ENCODE measurements at regions not wholly inside any gene's neighbourhood (a gene's known extent, or its start where the extent isn't known, plus 50 kb on each side); places are given as distances from the start of the nearest gene placed in this dataset.
"Not testable (repeated sequence)": the region's sequence is repeated elsewhere in the genome, so short reads cannot be mapped to it uniquely, and the experiment has no call there.

DNA sequence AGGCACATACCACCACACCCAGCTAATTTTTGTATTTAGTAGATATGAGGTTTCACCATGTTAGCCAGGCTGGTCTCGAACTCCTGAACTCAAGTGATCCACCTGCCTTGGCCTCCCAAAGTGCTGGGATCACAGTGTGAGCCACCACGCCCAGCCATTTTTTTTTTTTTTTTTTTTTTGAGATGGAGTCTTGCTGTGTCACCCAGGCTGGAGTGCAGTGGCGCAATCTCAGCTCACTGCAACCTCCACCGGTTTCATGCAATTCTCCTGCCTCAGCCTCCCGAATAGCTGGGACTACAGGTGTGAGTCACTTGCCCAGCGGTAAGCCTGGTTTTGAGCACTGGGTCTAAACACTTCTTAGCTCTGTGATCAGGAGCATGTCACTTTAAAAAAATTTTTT, 84.3 kb upstream of the ATF7IP2 start:
- DNase-seq (ENCODE audit: low read depth); H3K9me3 ChIP-seq (ENCODE audit: control insufficient read depth, low read length); H3K4me3 ChIP-seq (ENCODE audit: low read length); H3K9ac ChIP-seq (ENCODE audit: low read length); H3K4me1 ChIP-seq (ENCODE audit: control insufficient read depth, insufficient read depth, low read length); H3K36me3 ChIP-seq (ENCODE audit: control insufficient read depth, insufficient read depth, low read length, severe bottlenecking); H3K27me3 ChIP-seq (replicated peaks; ENCODE audit: control insufficient read depth, insufficient read depth, low read length): not testable (repeated sequence)

DNA sequence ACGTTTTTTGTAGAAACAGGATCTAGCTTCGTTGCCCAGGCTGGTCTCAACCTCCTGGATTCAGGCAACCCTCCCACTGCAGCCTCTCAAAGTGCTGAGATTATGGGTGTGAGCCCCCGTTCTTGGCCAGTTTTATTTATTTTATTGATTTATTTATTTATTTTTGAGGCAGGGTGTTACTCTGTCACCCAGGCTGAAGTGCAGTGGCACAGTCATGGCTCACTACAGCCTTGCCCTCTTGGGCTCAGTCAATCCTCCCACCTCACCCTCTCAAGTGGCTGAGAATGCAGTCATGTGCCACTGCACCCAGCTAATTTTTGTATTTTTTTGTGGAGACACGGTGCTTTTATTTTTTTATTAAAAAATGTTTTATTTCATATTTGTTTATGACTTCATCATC, 79.9 kb upstream of the ATF7IP2 start:
- H3K4me3 ChIP-seq (ENCODE audit: low read length): no peak overlapping the region
- no peaks in the 10 kb centered on the region for H3K9me3 ChIP-seq (ENCODE audit: control insufficient read depth, low read length)
- no peak overlapping the region for H3K9ac ChIP-seq (ENCODE audit: low read length)
- H3K36me3 ChIP-seq (ENCODE audit: control insufficient read depth, insufficient read depth, low read length, severe bottlenecking): no peaks in the 10 kb centered on the region
- H3K27me3 ChIP-seq (replicated peaks; ENCODE audit: control insufficient read depth, insufficient read depth, low read length): no peaks in the 10 kb centered on the region
- H3K4me1 ChIP-seq (ENCODE audit: control insufficient read depth, insufficient read depth, low read length): no peaks in the 10 kb centered on the region
- DNase-seq (ENCODE audit: low read depth): no peak

DNA sequence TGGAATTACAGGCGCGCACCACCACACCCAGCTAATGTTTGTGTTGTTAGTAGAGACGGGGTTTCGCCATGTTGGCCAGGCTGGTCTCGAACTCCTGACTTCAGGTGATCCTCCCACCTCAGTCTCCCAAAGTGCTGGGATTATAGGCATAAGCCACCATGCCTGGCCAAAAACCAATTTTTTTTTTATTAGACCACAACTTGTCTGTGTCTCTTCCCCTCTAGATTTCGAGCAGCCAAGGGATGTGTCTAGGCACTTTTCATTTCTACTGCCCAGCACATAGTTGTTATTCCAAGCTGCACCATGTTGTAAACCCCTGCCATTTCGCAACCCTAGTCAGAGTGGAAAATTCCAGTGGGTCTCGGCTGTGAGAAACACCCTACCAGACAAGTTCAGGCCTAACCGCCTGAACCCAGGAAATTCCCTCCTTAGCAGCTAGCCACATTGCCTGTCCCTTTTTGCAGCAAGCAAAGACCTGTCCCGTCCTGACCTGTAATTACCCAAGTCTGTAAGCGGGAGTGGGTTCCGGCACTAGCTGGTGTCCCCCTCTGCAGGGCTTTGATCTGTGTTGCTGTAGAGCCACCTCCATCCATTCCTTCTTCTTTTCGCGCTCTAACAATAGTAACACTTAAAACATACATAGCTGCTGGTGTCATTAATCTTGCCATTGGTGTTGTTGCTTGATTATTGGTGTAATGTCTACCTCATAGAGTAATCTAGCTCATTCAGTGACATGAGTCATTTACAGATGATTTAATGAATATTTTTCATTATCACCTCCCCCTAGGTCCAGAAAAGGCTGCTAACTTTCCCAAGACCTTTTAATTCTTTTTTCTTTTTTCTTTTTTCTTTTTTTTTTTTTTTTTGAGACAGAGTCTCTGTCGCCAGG, 77.3 kb upstream of the ATF7IP2 start:
- no peak for DNase-seq (ENCODE audit: low read depth)
- H3K9ac ChIP-seq (ENCODE audit: low read length): no peak overlapping the region
- H3K4me3 ChIP-seq (ENCODE audit: low read length): no peak overlapping the region
- H3K9me3 ChIP-seq (ENCODE audit: control insufficient read depth, low read length): no peaks in the 10 kb centered on the region
- no peaks in the 10 kb centered on the region for H3K27me3 ChIP-seq (replicated peaks; ENCODE audit: control insufficient read depth, insufficient read depth, low read length)
- no peaks in the 10 kb centered on the region for H3K4me1 ChIP-seq (ENCODE audit: control insufficient read depth, insufficient read depth, low read length)
- H3K36me3 ChIP-seq (ENCODE audit: control insufficient read depth, insufficient read depth, low read length, severe bottlenecking): no peaks in the 10 kb centered on the region

DNA sequence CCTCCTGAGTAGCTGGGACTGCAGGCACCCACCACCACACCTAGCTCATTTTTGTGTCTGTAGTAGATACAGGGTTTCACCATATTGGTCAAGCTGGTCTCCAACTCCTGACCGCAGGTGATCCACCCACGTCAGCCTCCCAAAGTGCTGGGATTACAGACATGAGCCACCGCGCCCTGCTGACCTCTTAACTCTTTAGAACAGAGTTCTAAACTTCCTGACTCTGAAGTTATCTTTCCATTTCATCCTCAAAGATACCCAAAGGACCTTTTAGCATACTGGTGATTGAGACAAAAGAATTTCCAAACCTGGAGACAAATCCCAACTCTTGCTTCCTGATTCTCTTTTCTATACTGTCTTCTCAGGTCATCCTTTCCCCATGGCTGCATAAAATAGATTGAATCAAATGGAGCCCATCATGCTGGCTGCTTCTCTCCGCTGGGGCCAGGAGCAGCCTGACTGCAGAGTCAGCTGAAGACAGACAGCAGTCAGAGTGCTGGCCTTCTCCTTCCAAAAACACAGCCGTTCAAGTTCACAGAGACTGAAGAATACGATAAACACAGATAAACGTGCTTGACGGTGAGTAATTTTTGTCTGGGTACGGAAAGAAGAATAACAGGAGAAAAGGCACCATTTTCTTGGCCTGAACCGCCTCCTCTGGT, 76.5 kb upstream of the ATF7IP2 start:
- Histone ChIP-seq H3K27me3 (replicated peaks; ENCODE audit: control insufficient read depth, insufficient read depth, low read length) (no peaks in the 10 kb centered on the region), H3K4me3 (ENCODE audit: low read length) (no peak overlapping the region), H3K4me1 (ENCODE audit: control insufficient read depth, insufficient read depth, low read length) (no peaks in the 10 kb centered on the region), H3K9me3 (ENCODE audit: control insufficient read depth, low read length) (no peaks in the 10 kb centered on the region), H3K9ac (ENCODE audit: low read length) (no peak overlapping the region), H3K36me3 (ENCODE audit: control insufficient read depth, insufficient read depth, low read length, severe bottlenecking) (no peaks in the 10 kb centered on the region)
- no peak for DNase-seq (ENCODE audit: low read depth)

DNA sequence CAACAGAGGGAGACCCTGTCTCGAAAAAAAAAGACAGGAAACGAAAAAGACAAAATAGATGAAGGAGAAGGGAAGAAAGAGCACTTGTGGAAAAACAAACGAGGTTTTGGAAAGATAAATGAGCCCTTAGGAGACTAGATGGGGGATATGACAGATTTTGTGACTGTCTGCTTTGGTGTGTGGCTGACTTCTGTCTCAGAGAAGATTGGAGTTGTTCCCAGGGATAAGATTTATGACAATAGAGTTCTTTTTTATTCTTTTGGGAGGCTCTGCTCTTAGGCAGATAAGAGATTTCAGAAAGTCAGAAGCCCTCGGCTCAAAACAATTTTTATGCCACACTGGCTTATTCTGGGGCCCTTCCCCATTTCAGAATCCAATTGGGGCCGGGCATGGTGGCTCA, 73.9 kb upstream of the ATF7IP2 start:
- H3K9me3 ChIP-seq (ENCODE audit: control insufficient read depth, low read length): no peaks in the 10 kb centered on the region
- H3K4me3 ChIP-seq (ENCODE audit: low read length): no peak overlapping the region
- H3K4me1 ChIP-seq (ENCODE audit: control insufficient read depth, insufficient read depth, low read length): no peaks in the 10 kb centered on the region
- H3K27me3 ChIP-seq (replicated peaks; ENCODE audit: control insufficient read depth, insufficient read depth, low read length): no peaks in the 10 kb centered on the region
- no peak overlapping the region for H3K9ac ChIP-seq (ENCODE audit: low read length)
- no peaks in the 10 kb centered on the region for H3K36me3 ChIP-seq (ENCODE audit: control insufficient read depth, insufficient read depth, low read length, severe bottlenecking)
- DNase-seq (ENCODE audit: low read depth): no peak

DNA sequence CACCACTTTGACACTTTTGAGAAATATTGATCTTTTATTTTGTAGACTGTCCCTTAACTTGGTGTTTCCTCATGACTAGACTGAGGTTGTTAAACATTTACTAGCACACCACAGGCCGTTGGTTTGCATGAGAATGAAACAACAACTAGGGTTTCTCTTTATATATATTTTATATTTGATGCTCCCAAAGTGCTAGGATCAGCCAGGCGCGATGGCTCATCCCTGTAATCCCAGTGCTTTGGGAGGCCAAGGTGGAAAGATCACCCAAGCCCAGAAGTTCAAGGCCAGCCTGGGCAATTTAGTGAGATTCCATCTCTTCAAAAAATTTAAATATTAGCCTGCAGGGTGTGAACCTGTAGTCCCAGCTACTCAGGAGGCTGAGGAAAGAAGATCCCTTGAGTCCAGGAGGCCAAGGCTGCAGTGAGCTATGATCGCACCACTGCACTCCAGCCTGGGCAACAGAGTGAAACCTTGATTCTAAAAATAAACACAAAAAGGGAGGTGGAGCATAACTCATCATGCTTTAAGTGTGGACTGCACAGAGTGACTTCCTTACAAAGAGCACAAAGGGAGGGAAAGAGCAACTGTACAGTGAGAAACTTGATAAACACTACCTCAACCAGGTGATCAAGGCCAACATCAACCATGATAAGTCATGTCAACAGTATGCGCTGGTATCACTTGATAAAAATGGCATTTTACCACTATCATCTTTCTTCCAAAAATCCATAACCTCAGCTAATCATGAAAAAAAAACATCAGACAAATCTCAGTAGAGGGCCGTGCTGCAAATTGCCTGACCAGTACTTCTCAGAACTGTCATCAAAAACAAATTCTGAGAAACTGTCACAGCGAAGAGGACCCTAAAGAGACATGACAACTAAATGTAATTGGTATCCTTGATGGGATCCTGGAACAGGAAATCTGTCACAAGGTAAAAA, 72.8 kb upstream of the ATF7IP2 start:
- Histone ChIP-seq H3K9ac (ENCODE audit: low read length) (no peak overlapping the region), H3K4me3 (ENCODE audit: low read length) (no peak overlapping the region), H3K36me3 (ENCODE audit: control insufficient read depth, insufficient read depth, low read length, severe bottlenecking) (no peaks in the 10 kb centered on the region), H3K27me3 (replicated peaks; ENCODE audit: control insufficient read depth, insufficient read depth, low read length) (no peaks in the 10 kb centered on the region), H3K9me3 (ENCODE audit: control insufficient read depth, low read length) (no peaks in the 10 kb centered on the region), H3K4me1 (ENCODE audit: control insufficient read depth, insufficient read depth, low read length) (no peaks in the 10 kb centered on the region)
- no peak for DNase-seq (ENCODE audit: low read depth)

DNA sequence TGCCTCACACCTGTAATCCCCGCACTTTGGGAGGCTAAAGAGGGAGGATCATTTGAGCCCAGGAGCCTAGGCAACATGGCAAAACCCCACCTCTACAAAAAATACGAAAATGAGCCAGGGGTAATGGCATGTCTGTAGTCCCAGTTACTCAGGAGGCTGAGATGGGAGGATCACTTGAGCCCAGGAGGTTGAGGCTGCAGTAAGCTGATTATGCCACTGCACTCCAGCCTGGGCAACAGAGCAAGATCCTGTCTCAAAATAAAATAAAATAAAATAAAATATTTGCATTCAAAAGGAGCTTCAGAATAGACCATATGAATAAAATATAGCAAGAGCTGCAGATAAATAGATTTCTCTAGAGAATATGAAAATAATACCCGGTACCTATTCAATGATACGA, 71.5 kb upstream of the ATF7IP2 start:
- H3K36me3 ChIP-seq (ENCODE audit: control insufficient read depth, insufficient read depth, low read length, severe bottlenecking): no peaks in the 10 kb centered on the region

DNA sequence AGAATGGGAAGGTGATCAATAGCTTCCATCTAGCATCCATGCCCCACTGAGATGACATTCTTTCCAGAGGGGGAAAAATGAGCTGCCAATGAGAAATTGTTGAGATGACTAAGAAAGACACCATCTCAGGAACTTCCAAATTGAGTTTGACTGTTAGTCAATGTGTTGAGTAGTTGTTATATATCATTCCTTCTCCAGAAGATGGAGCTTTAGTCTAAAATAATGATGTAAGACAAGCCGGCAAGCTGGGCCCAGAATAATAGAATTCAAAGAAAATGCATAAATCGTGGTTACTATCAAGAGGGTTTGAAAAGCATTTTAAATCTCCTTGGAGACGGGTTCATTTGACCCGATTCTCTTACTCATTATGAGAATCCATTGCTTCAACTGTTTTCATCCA, 71.0 kb upstream of the ATF7IP2 start:
- peak; percentile 25 for DNase-seq (ENCODE audit: low read depth)
- Histone ChIP-seq H3K4me3 (ENCODE audit: low read length) (no peak overlapping the region), H3K9ac (ENCODE audit: low read length) (peak overlapping the region; percentile 42)

More for the DNA sequence above, 71.5 kb upstream of the ATF7IP2 start:
- no peak overlapping the region for H3K4me3 ChIP-seq (ENCODE audit: low read length)
- DNase-seq (ENCODE audit: low read depth): no peak
- H3K9me3 ChIP-seq (ENCODE audit: control insufficient read depth, low read length): no peaks in the 10 kb centered on the region
- no peak overlapping the region for H3K9ac ChIP-seq (ENCODE audit: low read length)
- no peaks in the 10 kb centered on the region for H3K27me3 ChIP-seq (replicated peaks; ENCODE audit: control insufficient read depth, insufficient read depth, low read length)
- no peaks in the 10 kb centered on the region for H3K4me1 ChIP-seq (ENCODE audit: control insufficient read depth, insufficient read depth, low read length)

DNA sequence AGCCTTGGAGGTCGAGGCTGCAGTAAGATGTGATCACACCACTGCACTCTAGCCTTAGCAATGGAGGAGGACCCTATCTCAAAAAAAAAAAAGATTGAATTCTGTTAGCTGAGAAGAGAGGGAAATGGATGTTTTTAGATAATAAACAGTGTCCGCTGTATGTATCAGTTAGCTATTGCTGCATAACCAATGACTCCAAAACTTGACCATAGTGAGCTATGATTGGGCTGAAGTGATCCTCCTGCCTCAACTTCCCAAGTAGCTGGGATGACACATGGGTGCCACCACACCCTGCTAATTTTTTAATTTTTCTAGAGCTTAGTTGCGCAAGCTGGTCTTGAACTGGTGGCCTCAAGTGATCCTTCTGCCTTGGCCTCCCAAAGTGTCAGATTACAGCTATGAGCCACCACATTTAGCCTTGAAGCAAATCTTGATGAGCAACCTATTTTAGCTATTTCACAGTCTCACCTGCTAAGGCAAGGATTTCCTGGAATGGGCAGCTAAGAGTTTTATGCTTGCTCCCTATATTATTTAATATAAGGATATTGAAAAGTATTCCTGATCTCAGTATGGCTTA, 68.3 kb upstream of the ATF7IP2 start:
- Histone ChIP-seq H3K4me3 (ENCODE audit: low read length) (no peak overlapping the region), H3K9me3 (ENCODE audit: control insufficient read depth, low read length) (no peaks in the 10 kb centered on the region), H3K9ac (ENCODE audit: low read length) (no peak overlapping the region), H3K4me1 (ENCODE audit: control insufficient read depth, insufficient read depth, low read length) (no peaks in the 10 kb centered on the region), H3K36me3 (ENCODE audit: control insufficient read depth, insufficient read depth, low read length, severe bottlenecking) (no peaks in the 10 kb centered on the region), H3K27me3 (replicated peaks; ENCODE audit: control insufficient read depth, insufficient read depth, low read length) (no peaks in the 10 kb centered on the region)
- no peak for DNase-seq (ENCODE audit: low read depth)

More for the DNA sequence above, 71.0 kb upstream of the ATF7IP2 start:
- Histone ChIP-seq H3K9me3 (ENCODE audit: control insufficient read depth, low read length) (no peaks in the 10 kb centered on the region), H3K36me3 (ENCODE audit: control insufficient read depth, insufficient read depth, low read length, severe bottlenecking) (no peaks in the 10 kb centered on the region), H3K27me3 (replicated peaks; ENCODE audit: control insufficient read depth, insufficient read depth, low read length) (no peaks in the 10 kb centered on the region), H3K4me1 (ENCODE audit: control insufficient read depth, insufficient read depth, low read length) (no peaks in the 10 kb centered on the region)

DNA sequence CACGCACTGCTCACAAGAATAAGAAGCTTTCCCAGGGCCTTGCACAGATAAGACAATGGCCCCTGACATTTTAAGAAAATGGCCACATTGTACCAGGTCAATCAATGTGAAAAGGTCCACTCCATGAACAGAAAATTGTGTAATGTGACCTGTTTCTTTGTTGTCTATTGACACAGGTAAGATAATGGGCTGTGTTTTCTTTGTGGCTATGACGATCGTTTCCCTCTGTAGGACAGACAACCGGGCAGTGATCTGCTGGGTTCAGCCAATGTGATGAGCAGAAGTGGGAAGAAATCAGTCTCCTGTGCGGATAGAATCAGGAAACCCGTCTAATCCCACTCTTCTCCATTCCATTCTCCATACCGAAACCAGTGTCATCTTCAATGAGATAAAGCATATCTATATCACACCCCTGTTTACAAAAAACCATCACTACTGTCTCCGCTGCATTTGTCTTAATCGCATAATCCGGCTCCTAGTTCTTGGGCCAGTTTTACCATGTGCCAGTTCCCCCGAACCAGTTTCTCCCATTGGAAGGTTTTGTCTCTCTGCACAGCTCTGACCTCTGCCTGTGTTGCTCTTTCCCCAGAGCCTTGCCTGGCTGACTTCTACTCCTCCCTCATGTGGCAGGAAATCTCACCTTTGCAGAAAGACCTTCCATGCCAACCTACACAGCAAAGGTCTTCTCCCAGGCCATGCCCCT, 66.9 kb upstream of the ATF7IP2 start:
- H3K27me3 ChIP-seq (replicated peaks; ENCODE audit: control insufficient read depth, insufficient read depth, low read length): no peaks in the 10 kb centered on the region
- DNase-seq (ENCODE audit: low read depth): no peak
- no peak overlapping the region for H3K4me3 ChIP-seq (ENCODE audit: low read length)
- H3K9me3 ChIP-seq (ENCODE audit: control insufficient read depth, low read length): no peaks in the 10 kb centered on the region
- no peak overlapping the region for H3K9ac ChIP-seq (ENCODE audit: low read length)
- H3K36me3 ChIP-seq (ENCODE audit: control insufficient read depth, insufficient read depth, low read length, severe bottlenecking): no peaks in the 10 kb centered on the region
- H3K4me1 ChIP-seq (ENCODE audit: control insufficient read depth, insufficient read depth, low read length): no peaks in the 10 kb centered on the region

All from adipocyte (in vitro differentiated cells).